ENCODE measurements at regions not wholly inside any gene's neighbourhood (a gene's known extent, or its start where the extent isn't known, plus 50 kb on each side); places are given as distances from the start of the nearest gene placed in this dataset.

DNA sequence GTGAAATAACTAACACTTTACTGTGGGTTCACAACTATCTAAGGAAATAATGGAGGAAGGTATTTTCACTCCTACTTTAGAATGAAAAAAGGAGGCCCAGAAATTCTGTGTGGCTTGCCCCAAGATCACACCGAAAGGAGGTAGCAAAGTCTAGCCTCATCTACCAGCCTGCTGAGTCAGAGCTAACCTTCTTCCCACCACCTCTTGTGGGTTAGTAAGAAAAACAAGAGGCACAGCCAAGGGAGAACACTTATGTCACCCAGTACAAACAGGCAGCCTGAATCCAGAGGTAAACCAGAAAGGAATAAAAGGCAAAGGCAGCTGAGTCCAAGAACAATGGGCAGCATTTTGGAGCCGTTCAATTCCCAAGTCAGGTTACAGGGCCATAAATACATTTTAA lies 91.9 kb upstream of the RASEF start:
- Histone ChIP-seq H3K27me3 (ENCODE audit: control insufficient read depth, insufficient read depth, low read length) (no peaks in the 10 kb centered on the region), H3K9me3 (ENCODE audit: control insufficient read depth in 2 of 3, insufficient read depth in 1 of 3, low read length in 3 of 3) (no peaks in the 10 kb centered on the region), H3K4me3 (ENCODE audit: low read length in 3 of 3) (no peak overlapping the region), H3K27ac (ENCODE audit: low read depth in 2 of 2, low read length in 2 of 2) (no peak overlapping the region), H3K36me3 (ENCODE audit: control insufficient read depth in 2 of 3, insufficient read depth in 3 of 3, low read length in 3 of 3) (no peaks in the 10 kb centered on the region), H3K9ac (ENCODE audit: low read length in 3 of 3) (no peak overlapping the region), H3K4me1 (ENCODE audit: control insufficient read depth in 2 of 3, insufficient read depth in 2 of 3, low read depth in 1 of 3, low read length in 3 of 3) (peaks cover 0 to 4% (median 2%) of the 10 kb centered on the region in 3 donors)
- FAIRE-seq (no peak), DNase-seq (no peak)
- intact Hi-C loops (cut with DNase I) = no loop called here
- no peak for TF ChIP-seq CTCF (IDR thresholded peaks at IDR 0.05; ENCODE audit: borderline replicate concordance, extremely low read depth, insufficient read depth)

DNA sequence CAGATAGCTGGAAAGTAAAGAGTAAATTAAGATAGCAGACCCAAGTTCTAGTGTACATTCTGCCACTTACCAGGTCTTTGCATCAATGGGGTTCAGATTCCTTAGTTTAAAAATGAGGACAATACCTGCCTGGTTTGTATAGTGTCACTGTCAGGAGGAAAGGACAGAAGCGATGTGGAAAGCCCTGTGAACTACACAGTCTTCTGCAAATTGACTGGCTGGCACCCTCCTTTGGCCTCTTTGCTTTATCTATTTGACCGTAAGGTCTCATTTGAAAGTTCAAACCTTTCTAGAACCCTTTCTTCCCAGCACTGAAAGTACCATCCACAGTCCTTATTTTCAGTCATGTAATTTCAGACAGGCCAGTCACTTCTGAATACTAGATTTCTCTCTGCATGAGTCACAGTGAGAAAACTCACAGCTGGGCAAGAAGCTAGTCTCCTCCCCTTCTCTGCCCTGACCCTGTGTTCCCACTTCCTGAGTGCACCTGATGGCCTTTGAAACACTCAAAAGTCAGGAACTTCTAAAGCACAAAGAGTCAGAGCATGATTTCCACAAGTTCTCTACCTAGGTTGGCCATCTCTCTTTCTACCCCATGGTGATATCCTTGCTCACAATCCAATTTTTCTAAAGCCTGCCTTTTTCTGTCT lies 91.3 kb upstream of the RASEF start:
- Histone ChIP-seq H3K27ac (ENCODE audit: low read depth in 2 of 2, low read length in 2 of 2) (no peak overlapping the region), H3K36me3 (ENCODE audit: control insufficient read depth in 2 of 3, insufficient read depth in 3 of 3, low read length in 3 of 3) (no peaks in the 10 kb centered on the region), H3K4me3 (ENCODE audit: low read length in 3 of 3) (no peak overlapping the region), H3K9ac (ENCODE audit: low read length in 3 of 3) (no peak overlapping the region), H3K27me3 (ENCODE audit: control insufficient read depth, insufficient read depth, low read length) (no peaks in the 10 kb centered on the region), H3K9me3 (ENCODE audit: control insufficient read depth in 2 of 3, insufficient read depth in 1 of 3, low read length in 3 of 3) (no peaks in the 10 kb centered on the region), H3K4me1 (ENCODE audit: control insufficient read depth in 2 of 3, insufficient read depth in 2 of 3, low read depth in 1 of 3, low read length in 3 of 3) (peaks cover 0 to 4% (median 2%) of the 10 kb centered on the region in 3 donors)
- intact Hi-C loops (cut with DNase I) = no loop called here
- no peak for FAIRE-seq
- peak in 1 of 5 donors; percentile 2 for DNase-seq
- no peak for TF ChIP-seq CTCF (IDR thresholded peaks at IDR 0.05; ENCODE audit: borderline replicate concordance, extremely low read depth, insufficient read depth)

- no peak overlapping the region for H3K9ac ChIP-seq (ENCODE audit: low read length in 3 of 3)
- no peak overlapping the region for H3K4me3 ChIP-seq (ENCODE audit: low read length in 3 of 3)
- DNase-seq (no peak), FAIRE-seq (no peak)
- intact Hi-C loops (cut with DNase I) = no loop called here
- H3K27ac ChIP-seq (ENCODE audit: low read depth in 2 of 2, low read length in 2 of 2) = no peak overlapping the region
- no peak for TF ChIP-seq CTCF (IDR thresholded peaks at IDR 0.05; ENCODE audit: borderline replicate concordance, extremely low read depth, insufficient read depth)
- no peaks in the 10 kb centered on the region for H3K36me3 ChIP-seq (ENCODE audit: control insufficient read depth in 2 of 3, insufficient read depth in 3 of 3, low read length in 3 of 3)
- H3K9me3 ChIP-seq (ENCODE audit: control insufficient read depth in 2 of 3, insufficient read depth in 1 of 3, low read length in 3 of 3) = no peaks in the 10 kb centered on the region
- H3K4me1 ChIP-seq (ENCODE audit: control insufficient read depth in 2 of 3, insufficient read depth in 2 of 3, low read depth in 1 of 3, low read length in 3 of 3) = peaks cover 0 to 4% (median 2%) of the 10 kb centered on the region in 3 donors
- H3K27me3 ChIP-seq (ENCODE audit: control insufficient read depth, insufficient read depth, low read length) = no peaks in the 10 kb centered on the region
Observed at GRCh38 chr9:83153030-83153429, 90.1 kb upstream of the RASEF start.

Measured in kidney (tissue), 13 donors.